ENCODE measurements at regions not wholly inside any gene's neighbourhood (a gene's known extent, or its start where the extent isn't known, plus 50 kb on each side); places are given as distances from the start of the nearest gene placed in this dataset. TPM values are rescaled to one million over a fixed set of nuclear protein-coding genes. Genes with fewer than 3 reads are reported as not detected.

DNA sequence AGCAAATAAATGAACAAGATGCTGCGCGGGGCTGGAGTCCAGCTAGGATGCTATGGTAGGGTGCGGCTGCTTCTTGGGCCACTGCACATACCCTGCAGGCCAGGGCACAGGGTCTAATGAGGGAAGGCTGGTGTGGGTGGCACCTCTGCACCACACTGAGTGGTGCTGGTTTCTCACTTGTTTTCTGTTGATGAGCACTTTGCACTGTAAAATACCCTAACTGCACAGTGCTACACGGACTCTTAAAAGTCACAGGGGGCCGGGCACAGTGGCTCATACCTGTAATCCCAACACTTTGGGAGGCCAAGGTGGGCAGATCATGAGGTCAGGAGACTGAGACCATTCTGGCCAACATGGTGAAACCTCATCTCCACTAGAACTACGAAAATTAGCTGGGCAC, 52.7 kb upstream of the DMRT1 start:
- FAIRE-seq = no peak

More for the DNA sequence above, 52.7 kb upstream of the DMRT1 start:
- DNase-seq (ENCODE audit: low spot score in 2 of 2) = no peak

Small RNAs in the stretch of these regions (small RNA-seq; reads per million reads assigned to genes)
- gene AL392089.1 (not detected), gene RNU6-1327P (not detected)
